Lower leg skin (tissue), 4 donors: ENCODE measurements at regions not wholly inside any gene's neighbourhood (a gene's known extent, or its start where the extent isn't known, plus 50 kb on each side); places are given as distances from the start of the nearest gene placed in this dataset.
"Not testable (repeated sequence)": the region's sequence is repeated elsewhere in the genome, so short reads cannot be mapped to it uniquely, and the experiment has no call there.

ENCODE experiments used
- DNase-seq, 2 donors: peaks; one replicate each; pipeline ENCODE4 v3.0.0-alpha.2; 2019; ENCODE audit warnings: low spot score in 2 of 2
- H3K4me3 ChIP-seq: fragments of 200-600 bp; sonication (generic); 2 replicates; pipeline ENCODE4 v1.5.1; 2017; ENCODE audit warnings: mild to moderate bottlenecking, low read depth; ENCODE audit not compliant: poor library complexity, severe bottlenecking
- POLR2A ChIP-seq, 2 donors: fragments of 450-650 bp; IDR thresholded peaks; one replicate each; pipeline ENCODE4 v1.6.1; 2016 to 2017; ENCODE audit warnings: antibody characterized with exemption in 2 of 2, mild to moderate bottlenecking in 1 of 2, moderate library complexity in 1 of 2
- WGBS, 2 donors: methylation state at CpG; one replicate each; pipeline ENCODE4 v1.1.5; 2018; 5-methylcytosine and 5-hydroxymethylcytosine counted together
- intact Hi-C: fragments of 100-400 bp; cut with DNase I; formaldehyde crosslinking; loops from one replicate; pipeline ENCODE4 v1.15.0; 2023; ENCODE audit warnings: low total_unique reads
- TF ChIP-seq, protein P1 (sequence below), 3 donors: fragments of 450-650 bp; IDR thresholded peaks; one replicate each; pipeline ENCODE4 v1.5.1; 2016; ENCODE audit warnings: antibody characterized with exemption in 3 of 3, mild to moderate bottlenecking in 3 of 3, moderate library complexity in 2 of 3

DNA sequence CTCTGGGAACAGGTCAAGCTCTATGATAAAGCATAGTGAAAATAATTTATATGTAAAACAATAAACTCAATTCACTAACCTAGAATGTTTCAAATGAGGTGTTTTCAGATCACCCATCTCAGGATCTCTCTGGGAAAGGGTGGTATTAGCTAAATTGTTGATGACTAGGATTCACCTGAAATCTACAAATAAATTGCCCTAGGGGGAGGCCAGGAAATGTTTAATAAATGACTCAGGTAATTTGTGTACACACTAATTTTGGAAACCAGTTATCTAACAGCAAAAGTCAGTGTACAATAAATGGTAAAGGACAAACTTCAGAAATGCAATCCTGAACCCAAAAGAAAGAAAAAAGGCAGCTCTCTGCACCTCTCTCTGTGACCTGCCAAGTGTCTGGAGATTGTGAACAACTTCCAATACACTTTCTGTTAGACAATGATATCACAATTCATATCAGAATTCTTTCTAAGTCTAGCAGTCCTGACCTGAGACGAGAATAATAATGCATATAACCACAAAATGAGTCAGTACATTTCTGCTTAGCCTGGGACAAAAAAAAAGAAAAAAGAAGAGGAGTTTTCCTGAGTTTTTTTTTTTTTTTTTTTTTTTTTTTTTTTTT, 760.0 kb downstream of the EPHA4 start:
- intact Hi-C loops = no loop called here
- no peak for TF ChIP-seq POLR2A (IDR thresholded peaks at IDR 0.05)
- TF ChIP-seq, protein P1, sequence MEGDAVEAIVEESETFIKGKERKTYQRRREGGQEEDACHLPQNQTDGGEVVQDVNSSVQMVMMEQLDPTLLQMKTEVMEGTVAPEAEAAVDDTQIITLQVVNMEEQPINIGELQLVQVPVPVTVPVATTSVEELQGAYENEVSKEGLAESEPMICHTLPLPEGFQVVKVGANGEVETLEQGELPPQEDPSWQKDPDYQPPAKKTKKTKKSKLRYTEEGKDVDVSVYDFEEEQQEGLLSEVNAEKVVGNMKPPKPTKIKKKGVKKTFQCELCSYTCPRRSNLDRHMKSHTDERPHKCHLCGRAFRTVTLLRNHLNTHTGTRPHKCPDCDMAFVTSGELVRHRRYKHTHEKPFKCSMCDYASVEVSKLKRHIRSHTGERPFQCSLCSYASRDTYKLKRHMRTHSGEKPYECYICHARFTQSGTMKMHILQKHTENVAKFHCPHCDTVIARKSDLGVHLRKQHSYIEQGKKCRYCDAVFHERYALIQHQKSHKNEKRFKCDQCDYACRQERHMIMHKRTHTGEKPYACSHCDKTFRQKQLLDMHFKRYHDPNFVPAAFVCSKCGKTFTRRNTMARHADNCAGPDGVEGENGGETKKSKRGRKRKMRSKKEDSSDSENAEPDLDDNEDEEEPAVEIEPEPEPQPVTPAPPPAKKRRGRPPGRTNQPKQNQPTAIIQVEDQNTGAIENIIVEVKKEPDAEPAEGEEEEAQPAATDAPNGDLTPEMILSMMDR (IDR thresholded peaks at IDR 0.05) = no peak
- 25 to 34% methylated on average over 1 of the region's 1 CpG for WGBS, 2 donors
- H3K4me3 ChIP-seq = no peak overlapping the region
- DNase-seq = no peak

DNA sequence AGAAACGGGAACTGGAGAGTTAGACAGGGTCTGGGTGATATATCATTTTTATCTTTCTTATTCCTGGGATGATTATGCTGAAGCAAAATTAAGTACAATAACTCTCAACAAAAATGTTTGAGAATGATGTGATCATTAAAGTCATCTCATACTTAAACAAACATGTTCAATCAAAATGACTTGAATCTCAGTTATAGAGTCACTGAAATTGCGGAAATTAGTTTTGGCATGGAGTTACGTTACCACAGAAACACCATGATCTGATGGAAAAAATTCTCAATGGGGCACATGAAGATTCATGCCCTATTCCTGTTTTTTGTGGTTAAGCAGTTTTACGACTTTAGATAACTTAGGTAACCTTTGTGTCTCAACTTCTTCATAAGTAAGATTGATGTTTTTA, 757.7 kb downstream of the EPHA4 start:
- TF ChIP-seq POLR2A (IDR thresholded peaks at IDR 0.05) = no peak
- TF ChIP-seq, protein P1 (IDR thresholded peaks at IDR 0.05) = no peak
- no peak for DNase-seq
- 76 to 77% methylated on average over 4 of the region's 4 CpGs for WGBS, 2 donors
- H3K4me3 ChIP-seq = no peak overlapping the region
- intact Hi-C loops = no loop called here

DNA sequence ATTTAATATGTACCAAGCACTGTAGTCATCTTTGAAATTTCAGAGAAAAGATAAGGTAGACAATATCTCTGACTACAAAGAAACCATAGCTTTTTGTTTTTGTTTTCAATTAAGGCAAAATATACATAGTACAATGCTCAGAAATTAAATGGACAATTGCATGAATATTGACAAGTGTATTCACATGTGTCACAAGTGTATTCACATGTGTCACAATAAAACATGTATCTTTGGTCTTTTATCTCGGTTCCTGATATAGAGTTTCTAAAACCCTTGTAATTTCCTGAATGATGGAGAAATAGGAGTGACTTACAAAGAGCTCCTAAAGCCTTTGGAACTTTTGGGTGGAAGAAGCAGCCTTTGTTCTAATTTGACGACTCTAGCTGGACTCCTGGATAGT, 756.4 kb downstream of the EPHA4 start:
- no peak for DNase-seq
- 85 to 88% methylated on average over 2 of the region's 2 CpGs for WGBS, 2 donors
- no peak overlapping the region for H3K4me3 ChIP-seq
- intact Hi-C loops = no loop called here
- TF ChIP-seq POLR2A (IDR thresholded peaks at IDR 0.05) = no peak
- TF ChIP-seq, protein P1 (IDR thresholded peaks at IDR 0.05) = no peak

DNA sequence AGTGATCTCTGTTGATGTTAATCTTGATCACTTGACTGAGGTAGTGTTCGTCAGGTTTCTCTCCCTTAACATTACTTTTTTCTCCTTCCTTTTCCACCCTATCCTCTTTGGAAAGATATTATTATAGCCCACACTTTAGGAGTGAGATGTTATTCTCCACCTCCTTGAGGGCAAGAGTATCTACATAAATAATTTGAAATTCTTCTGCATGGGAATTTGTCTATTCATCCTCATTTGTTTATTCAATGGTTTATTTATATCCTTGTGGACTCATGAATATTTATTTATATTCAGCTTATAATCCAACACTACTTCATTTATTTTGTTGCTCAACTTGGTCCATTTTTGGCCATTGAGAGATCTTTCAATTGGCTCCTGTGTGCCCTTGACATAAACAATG, 750.4 kb downstream of the EPHA4 start:
- intact Hi-C loops = no loop called here
- H3K4me3 ChIP-seq = no peak overlapping the region
- DNase-seq = no peak
- WGBS, 2 donors = 90 to 94% methylated on average over 1 of the region's 1 CpG
- TF ChIP-seq, protein P1 (IDR thresholded peaks at IDR 0.05) = no peak
- no peak for TF ChIP-seq POLR2A (IDR thresholded peaks at IDR 0.05)

DNA sequence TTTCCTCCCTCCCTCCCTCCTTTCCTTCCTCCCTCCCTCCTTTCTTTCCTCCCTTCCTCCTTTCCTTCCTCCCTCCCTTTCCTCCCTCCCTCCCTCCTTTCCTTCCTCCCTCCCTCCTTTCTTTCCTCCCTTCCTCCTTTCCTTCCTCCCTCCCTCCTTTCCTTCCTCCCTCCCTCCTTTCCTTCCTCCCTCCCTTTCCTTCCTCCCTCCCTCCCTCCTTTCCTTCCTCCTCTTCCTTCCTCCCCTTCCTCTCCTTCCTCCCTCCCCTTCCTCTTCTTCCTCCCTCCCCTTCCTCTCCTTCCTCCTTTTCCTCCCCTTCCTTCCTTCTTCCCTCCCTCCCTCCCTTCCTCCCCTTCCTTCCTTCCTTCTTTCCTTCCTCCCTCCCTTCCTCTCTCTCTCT, 748.5 kb downstream of the EPHA4 start:
- H3K4me3 ChIP-seq, intact Hi-C loops, DNase-seq: not testable (repeated sequence)

DNA sequence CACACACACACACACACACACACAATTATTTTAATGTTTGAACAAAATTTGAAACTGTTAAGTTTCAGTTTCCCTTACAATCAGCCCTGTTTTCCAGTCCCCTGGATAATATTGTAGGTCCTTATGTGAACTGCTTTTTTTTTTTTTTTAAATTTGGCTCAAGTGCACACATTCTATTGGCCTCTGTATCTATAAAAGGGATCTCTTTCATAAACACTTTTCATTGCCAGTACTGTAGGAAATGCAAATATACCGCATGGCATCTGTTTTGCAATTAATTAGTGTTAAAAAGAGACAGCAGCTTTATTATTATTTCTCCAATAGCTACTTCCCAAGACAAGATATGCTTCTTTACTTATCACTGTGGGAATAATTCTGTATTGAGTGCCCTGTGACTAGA, 738.7 kb downstream of the EPHA4 start:
- 22 to 33% methylated on average over 1 of the region's 1 CpG for WGBS, 2 donors
- TF ChIP-seq, protein P1 (IDR thresholded peaks at IDR 0.05) = no peak
- TF ChIP-seq POLR2A (IDR thresholded peaks at IDR 0.05) = no peak
- intact Hi-C loops = no loop called here
- H3K4me3 ChIP-seq = no peak overlapping the region
- no peak for DNase-seq
